GM12878 (cell line): ENCODE measurements at regions not wholly inside any gene's neighbourhood (a gene's known extent, or its start where the extent isn't known, plus 50 kb on each side); places are given as distances from the start of the nearest gene placed in this dataset.

Source experiments
- ATAC-seq: fragments of 200-7000 bp; cut with Tn5 transposase; 3 replicates; pipeline ENCODE4 v1.9.1; 2020; ENCODE audit warnings: mild to moderate bottlenecking, moderate library complexity
- BruUV-seq: library from RNA; stranded (reverse); fragments of 400-500 nt; replicated peaks from 2 replicates; lab custom pipeline; 2021; lab: Mats Ljungman, UMichigan
- CTCF ChIA-PET: fragments of 300-600 bp; sonication (Branson Sonifier 250); formaldehyde crosslinking; extraction: SDS; loops from one replicate; lab custom pipeline; 2021; ENCODE audit warnings: inconsistent platforms; lab: Yijun Ruan, JAX
- POLR2A ChIA-PET: fragments of 350-600 bp; formaldehyde crosslinking; extraction: SDS; loops from one replicate; lab custom pipeline; 2021; ENCODE audit warnings: inconsistent platforms; lab: Charles Lee
- RAD21 ChIA-PET: fragments of 300-600 bp; sonication (Branson Sonifier 250); formaldehyde crosslinking; loops from one replicate; lab custom pipeline; 2023; ENCODE audit warnings: antibody characterized with exemption; ENCODE audit not compliant: unreplicated experiment; lab: Charles Lee
- SMC1A ChIA-PET: fragments of 300-600 bp; sonication (Branson Sonifier 250); formaldehyde crosslinking; loops from one replicate; lab custom pipeline; 2023; ENCODE audit not compliant: unreplicated experiment, uncharacterized antibody; lab: Charles Lee
- DNase-seq: peaks from one replicate; pipeline ENCODE4 v3.0.0-alpha.2; 2011; ENCODE audit warnings: low read depth, low spot score
- FAIRE-seq: peaks from 3 replicates; lab custom pipeline; 2011; peaks lifted over from hg19 to GRCh38; lab: Jason Lieb, UNC
- H2AFZ ChIP-seq: 2 replicates; pipeline ENCODE4 v1.6.0; 2011; ENCODE audit warnings: low read depth, low read length, control low read depth; ENCODE audit not compliant: control insufficient read depth
- H3K27ac ChIP-seq: 2 replicates; pipeline ENCODE4 v1.5.1; 2011; ENCODE audit warnings: control low read depth; ENCODE audit not compliant: control insufficient read depth, insufficient read depth
- H3K27me3 ChIP-seq, 2 experiments: replicated peaks in 1 of 2; 2 replicates each; pipeline versions ENCODE4 v1.6.0 to v1.6.1; 2011; ENCODE audit warnings: low read length in 1 of 2; ENCODE audit not compliant: control insufficient read depth in 2 of 2, insufficient read depth in 2 of 2
- H3K36me3 ChIP-seq, 2 experiments: 2 replicates each; pipeline ENCODE4 v1.5.1; 2011; ENCODE audit warnings: low read length in 1 of 2; ENCODE audit not compliant: control insufficient read depth in 2 of 2, insufficient read depth in 2 of 2
- H3K4me1 ChIP-seq: 2 replicates; pipeline ENCODE4 v1.6.1; 2011; ENCODE audit warnings: mild to moderate bottlenecking, low read length, moderate library complexity, mixed read lengths; ENCODE audit not compliant: control insufficient read depth, insufficient read depth
- H3K4me2 ChIP-seq: 2 replicates; pipeline ENCODE4 v1.6.0; 2011; ENCODE audit warnings: control low read depth; ENCODE audit not compliant: control insufficient read depth, insufficient read depth
- H3K4me3 ChIP-seq: fragments of 200-600 bp; sonication (generic); 2 replicates; pipeline ENCODE4 v1.5.1; 2016
- H3K79me2 ChIP-seq: 2 replicates; pipeline ENCODE4 v1.6.0; 2011; ENCODE audit warnings: low read length; ENCODE audit not compliant: control insufficient read depth, insufficient read depth
- H3K9ac ChIP-seq: 2 replicates; pipeline ENCODE4 v1.8.0; 2011; ENCODE audit warnings: low read length, control low read depth, mixed read lengths; ENCODE audit not compliant: control insufficient read depth, insufficient read depth
- H3K9me3 ChIP-seq: replicated peaks from 3 replicates; pipeline ENCODE4 v1.5.1; 2011; ENCODE audit warnings: mild to moderate bottlenecking, low read length; ENCODE audit not compliant: control insufficient read depth, insufficient read depth
- H4K20me1 ChIP-seq: 2 replicates; pipeline ENCODE4 v1.6.0; 2011; ENCODE audit not compliant: control insufficient read depth, insufficient read depth
- CBX5 ChIP-seq: sonication (generic); IDR thresholded peaks from 2 replicates; pipeline ENCODE4 v1.6.1; 2016; ENCODE audit warnings: low read depth, moderate library complexity, mild to moderate bottlenecking, inconsistent platforms
- EED ChIP-seq: sonication (generic); IDR thresholded peaks from 2 replicates; pipeline ENCODE4 v1.6.1; 2016; ENCODE audit warnings: antibody characterized with exemption, low read depth
- FOS ChIP-seq: IDR thresholded peaks from 3 replicates; pipeline ENCODE4 v1.6.1; 2011; ENCODE audit warnings: borderline replicate concordance; ENCODE audit not compliant: insufficient read length; ENCODE audit errors: extremely low read depth
- FOXK2 ChIP-seq: fragments of 450-650 bp; IDR thresholded peaks from 2 replicates; pipeline ENCODE4 v1.6.1; 2017; ENCODE audit warnings: mild to moderate bottlenecking, moderate library complexity
- FOXM1 ChIP-seq: IDR thresholded peaks from 2 replicates; pipeline ENCODE4 v1.6.1; 2012; ENCODE audit warnings: low read depth, mild to moderate bottlenecking, inconsistent platforms, low read length, moderate library complexity
- NFYA ChIP-seq: IDR thresholded peaks from 2 replicates; pipeline ENCODE4 v1.6.1; 2011; ENCODE audit warnings: low read depth, mild to moderate bottlenecking, low read length, improper control_type of control experiment, borderline replicate concordance
- PML ChIP-seq: IDR thresholded peaks from 2 replicates; pipeline ENCODE4 v1.6.1; 2012; ENCODE audit warnings: low read length, inconsistent platforms
- RUNX3 ChIP-seq: IDR thresholded peaks from 2 replicates; pipeline ENCODE4 v1.6.1; 2012; ENCODE audit warnings: low read length, inconsistent platforms
- SMARCA5 ChIP-seq: fragments of 450-650 bp; IDR thresholded peaks from 2 replicates; pipeline ENCODE4 v1.6.1; 2017; ENCODE audit warnings: mild to moderate bottlenecking
- SMC3 ChIP-seq: IDR thresholded peaks from 2 replicates; pipeline ENCODE4 v1.6.1; 2011; ENCODE audit warnings: low read length, improper control_type of control experiment, borderline replicate concordance
- TAF1 ChIP-seq: IDR thresholded peaks from 2 replicates; pipeline ENCODE4 v1.6.1; 2011; ENCODE audit warnings: mild to moderate bottlenecking, low read depth, low read length, borderline replicate concordance
- YBX1 ChIP-seq: fragments of 450-650 bp; IDR thresholded peaks from 2 replicates; pipeline ENCODE4 v1.6.1; 2016; ENCODE audit warnings: antibody characterized with exemption
- ZNF217 ChIP-seq: fragments of 450-650 bp; IDR thresholded peaks from 2 replicates; pipeline ENCODE4 v1.6.1; 2017; ENCODE audit warnings: antibody characterized with exemption, mild to moderate bottlenecking
- WGBS: methylation state at CpG from one replicate; pipeline ENCODE4 v1.1.6; 2016; ENCODE audit warnings: low lambda C conversion rate; ENCODE audit not compliant: insufficient replicate concordance, insufficient coverage; ENCODE audit errors: missing lambda C conversion rate; 5-methylcytosine and 5-hydroxymethylcytosine counted together
- in situ Hi-C: fragments of 300-500 bp; cut with MboI; formaldehyde crosslinking; loops from 9 replicates; pipeline ENCODE4 v1.14.3; 2018; ENCODE audit warnings: mixed read lengths
- intact Hi-C: fragments of 100-400 bp; cut with micrococcal nuclease; formaldehyde crosslinking; loops from one replicate; pipeline ENCODE4 v1.14.2; 2022; ENCODE audit not compliant: unreplicated experiment

DNA sequence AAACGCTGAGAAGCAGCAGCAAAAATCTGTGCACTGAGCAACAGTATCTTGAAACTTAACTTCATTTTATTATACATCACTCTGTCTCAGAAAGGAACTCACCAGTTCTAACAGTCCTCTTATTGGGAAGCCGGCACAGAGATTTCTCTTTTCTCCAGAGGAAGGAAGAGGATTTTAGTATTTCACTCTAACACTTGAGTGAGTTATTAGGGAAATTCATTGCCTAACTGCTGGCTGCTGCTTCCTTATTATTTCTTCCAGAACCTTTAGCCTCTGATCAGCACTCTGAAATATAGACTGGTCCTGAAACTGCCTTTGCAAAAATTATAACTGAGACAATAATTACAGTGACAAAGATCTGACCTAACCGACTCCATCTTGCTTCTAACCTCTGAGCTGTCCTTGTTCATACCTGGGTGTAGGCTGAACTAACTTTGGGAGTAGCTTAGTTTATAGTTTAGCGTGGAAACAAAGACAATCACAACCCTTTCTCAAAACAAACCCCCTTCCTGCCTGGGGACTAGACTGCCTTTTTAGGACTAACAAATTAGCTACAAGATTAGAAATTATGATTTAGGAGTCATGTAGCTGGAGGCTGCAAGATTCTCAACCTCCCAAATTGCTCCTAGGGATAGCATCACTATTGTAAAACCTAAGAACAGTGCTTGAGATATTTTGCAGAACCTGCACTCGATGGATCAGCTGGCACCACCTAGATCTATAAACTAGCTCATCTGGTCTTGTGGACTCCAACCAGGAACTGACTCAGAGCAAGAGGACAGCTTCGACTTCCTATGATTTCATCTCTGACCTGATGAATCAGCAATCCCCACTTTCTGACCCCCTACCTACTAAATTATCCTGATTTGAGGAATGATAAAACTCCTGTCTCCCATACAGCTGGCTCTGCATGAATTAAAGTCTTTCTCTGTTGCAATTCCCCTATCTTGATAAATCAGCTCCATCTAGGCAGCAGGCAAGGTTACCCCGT lies 117.5 kb downstream of the DYRK2 start:
- Histone ChIP-seq H3K79me2 (no peaks in the 10 kb centered on the region), H3K9ac (no peak overlapping the region), H3K4me1 (no peaks in the 10 kb centered on the region), H3K27me3 (peaks cover 0 to 2% of the 10 kb centered on the region in 2 experiments; a peak in 2 of 4 replicates), H3K27ac (no peak overlapping the region), H3K4me2 (no peak overlapping the region), H2AFZ (no peak overlapping the region), H3K9me3 (no peaks in the 10 kb centered on the region), H3K4me3 (no peak overlapping the region), H4K20me1 (no peaks in the 10 kb centered on the region), H3K36me3 (no peaks in the 10 kb centered on the region)
- 49% methylated on average over 7 of the region's 7 CpGs for WGBS
- ATAC-seq (no peak), DNase-seq (no peak), FAIRE-seq (no peak)
- BruUV-seq, result no TSS peak
- TF ChIP-seq SMARCA5, result no peak
- TF ChIP-seq PML, result no peak
- no peak for TF ChIP-seq SMC3
- no peak for TF ChIP-seq TAF1
- no peak for TF ChIP-seq RUNX3
- TF ChIP-seq FOXM1, result no peak
- TF ChIP-seq ZNF217, result no peak
- no peak for TF ChIP-seq YBX1
- TF ChIP-seq CBX5, result no peak
- no peak for TF ChIP-seq FOS
- no peak for TF ChIP-seq EED
- no peak for TF ChIP-seq FOXK2
- no peak for TF ChIP-seq NFYA
- intact Hi-C loops (no loop called here), in situ Hi-C loops (no loop called here)
- SMC1A ChIA-PET, result no interaction called here
- CTCF ChIA-PET, result no interaction called here
- RAD21 ChIA-PET, result no interaction called here
- POLR2A ChIA-PET, result no interaction called here
